Smooth muscle cell (in vitro differentiated cells): ENCODE measurements at regions not wholly inside any gene's neighbourhood (a gene's known extent, or its start where the extent isn't known, plus 50 kb on each side); places are given as distances from the start of the nearest gene placed in this dataset.

Experiments used
- DNase-seq: peaks from one replicate; lab custom pipeline; 2025; ENCODE audit not compliant: unreplicated experiment; lab: John Stamatoyannopoulos, UW
- H2AFZ ChIP-seq: fragments of 200-600 bp; sonication (generic); 2 replicates; pipeline ENCODE4 v1.6.0; 2016; ENCODE audit warnings: antibody characterized with exemption, low read depth, mild to moderate bottlenecking
- H3F3A ChIP-seq: fragments of 200-600 bp; sonication (generic); 2 replicates; pipeline ENCODE4 v1.6.0; 2017; ENCODE audit warnings: antibody characterized with exemption, low read depth
- H3K27ac ChIP-seq: fragments of 200-600 bp; sonication (generic); 2 replicates; pipeline ENCODE4 v1.5.1; 2016; ENCODE audit warnings: low read depth, mild to moderate bottlenecking
- H3K27me3 ChIP-seq: fragments of 200-600 bp; sonication (generic); 2 replicates; pipeline ENCODE4 v1.6.1; 2016; ENCODE audit warnings: low read depth, mild to moderate bottlenecking
- H3K36me3 ChIP-seq: fragments of 200-600 bp; sonication (generic); 2 replicates; pipeline ENCODE4 v1.5.1; 2016; ENCODE audit warnings: low read depth
- H3K4me1 ChIP-seq: fragments of 200-600 bp; sonication (generic); 2 replicates; pipeline ENCODE4 v1.5.1; 2016; ENCODE audit warnings: low read depth
- H3K4me2 ChIP-seq: fragments of 200-600 bp; sonication (generic); 2 replicates; pipeline ENCODE4 v1.6.0; 2016; ENCODE audit warnings: mild to moderate bottlenecking
- H3K4me3 ChIP-seq: fragments of 200-600 bp; sonication (generic); 2 replicates; pipeline ENCODE4 v1.5.1; 2016; ENCODE audit warnings: mild to moderate bottlenecking
- H3K79me2 ChIP-seq: fragments of 200-600 bp; sonication (generic); 2 replicates; pipeline ENCODE4 v1.6.0; 2016; ENCODE audit warnings: low read depth, mild to moderate bottlenecking
- H3K9ac ChIP-seq: fragments of 200-600 bp; sonication (generic); 2 replicates; pipeline ENCODE4 v1.6.0; 2016; ENCODE audit warnings: low read depth
- H3K9me3 ChIP-seq: fragments of 200-600 bp; sonication (generic); replicated peaks from 2 replicates; pipeline ENCODE4 v1.5.1; 2016; ENCODE audit warnings: low read depth
- H4K20me1 ChIP-seq: fragments of 200-600 bp; sonication (generic); 2 replicates; pipeline ENCODE4 v1.6.0; 2016; ENCODE audit warnings: low read depth
- WGBS: methylation state at CpG from one replicate; pipeline ENCODE4 v1.1.7; 2016; ENCODE audit warnings: low lambda C conversion rate; 5-methylcytosine and 5-hydroxymethylcytosine counted together
- TF ChIP-seq, protein P1 (sequence below): fragments of 200-600 bp; sonication (generic); IDR thresholded peaks from 2 replicates; pipeline ENCODE4 v1.5.1; 2017; ENCODE audit warnings: borderline replicate concordance, mild to moderate bottlenecking, antibody characterized with exemption; ENCODE audit not compliant: insufficient read depth, poor library complexity, severe bottlenecking

DNA sequence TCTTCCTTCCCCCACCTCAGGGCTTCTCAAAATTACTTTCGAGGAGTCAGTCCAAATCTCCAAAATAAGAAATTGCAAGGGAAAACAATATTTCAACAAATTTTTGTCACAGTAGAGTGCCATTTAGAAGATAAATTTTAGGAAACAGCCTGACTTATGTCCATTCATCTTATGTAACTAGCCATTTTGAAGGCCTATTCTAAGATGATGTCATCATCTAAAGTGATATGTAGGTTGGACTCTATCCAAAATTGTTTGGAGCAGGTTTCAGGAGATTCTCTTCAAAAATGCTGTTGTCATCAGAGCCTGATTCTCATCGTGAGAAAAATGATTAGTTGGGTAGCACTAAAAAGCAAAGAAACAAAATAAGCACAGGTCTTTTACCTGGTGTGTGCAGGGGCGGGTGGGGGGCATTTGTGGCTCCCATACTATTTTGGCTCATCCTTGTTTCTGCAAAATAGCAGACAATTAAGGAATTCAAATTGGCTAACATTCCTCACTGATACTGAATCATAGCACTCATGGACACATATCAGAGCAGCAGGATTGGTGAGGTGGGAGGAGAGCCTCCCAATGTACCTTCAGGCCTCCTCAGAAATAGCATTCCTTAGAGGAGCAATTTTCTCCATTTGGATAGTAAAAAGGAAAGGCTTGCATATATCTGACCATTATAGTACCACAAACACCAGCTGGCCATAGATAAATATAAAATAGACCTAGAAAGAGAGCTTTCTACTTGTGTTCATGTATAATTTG, 360.9 kb upstream of the NAV3 start:
- TF ChIP-seq, protein P1, sequence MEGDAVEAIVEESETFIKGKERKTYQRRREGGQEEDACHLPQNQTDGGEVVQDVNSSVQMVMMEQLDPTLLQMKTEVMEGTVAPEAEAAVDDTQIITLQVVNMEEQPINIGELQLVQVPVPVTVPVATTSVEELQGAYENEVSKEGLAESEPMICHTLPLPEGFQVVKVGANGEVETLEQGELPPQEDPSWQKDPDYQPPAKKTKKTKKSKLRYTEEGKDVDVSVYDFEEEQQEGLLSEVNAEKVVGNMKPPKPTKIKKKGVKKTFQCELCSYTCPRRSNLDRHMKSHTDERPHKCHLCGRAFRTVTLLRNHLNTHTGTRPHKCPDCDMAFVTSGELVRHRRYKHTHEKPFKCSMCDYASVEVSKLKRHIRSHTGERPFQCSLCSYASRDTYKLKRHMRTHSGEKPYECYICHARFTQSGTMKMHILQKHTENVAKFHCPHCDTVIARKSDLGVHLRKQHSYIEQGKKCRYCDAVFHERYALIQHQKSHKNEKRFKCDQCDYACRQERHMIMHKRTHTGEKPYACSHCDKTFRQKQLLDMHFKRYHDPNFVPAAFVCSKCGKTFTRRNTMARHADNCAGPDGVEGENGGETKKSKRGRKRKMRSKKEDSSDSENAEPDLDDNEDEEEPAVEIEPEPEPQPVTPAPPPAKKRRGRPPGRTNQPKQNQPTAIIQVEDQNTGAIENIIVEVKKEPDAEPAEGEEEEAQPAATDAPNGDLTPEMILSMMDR = no peak
- Histone ChIP-seq H3F3A (no peaks in the 10 kb centered on the region), H3K36me3 (no peaks in the 10 kb centered on the region), H3K4me1 (no peaks in the 10 kb centered on the region), H3K27me3 (no peaks in the 10 kb centered on the region), H2AFZ (no peak overlapping the region), H3K4me2 (no peak overlapping the region), H3K79me2 (no peaks in the 10 kb centered on the region), H3K27ac (no peak overlapping the region), H3K9ac (no peak overlapping the region), H4K20me1 (no peaks in the 10 kb centered on the region), H3K4me3 (no peak overlapping the region), H3K9me3 (no peaks in the 10 kb centered on the region)
- DNase-seq = no peak
- WGBS = 95% methylated on average over 3 of the region's 3 CpGs

- Histone ChIP-seq H3K27ac (no peak overlapping the region), H3K4me3 (no peak overlapping the region), H3K79me2 (no peaks in the 10 kb centered on the region), H3F3A (no peaks in the 10 kb centered on the region), H3K9me3 (no peaks in the 10 kb centered on the region), H4K20me1 (no peaks in the 10 kb centered on the region), H3K27me3 (peaks cover 4% of the 10 kb centered on the region), H3K4me2 (no peak overlapping the region), H3K9ac (no peak overlapping the region), H3K36me3 (no peaks in the 10 kb centered on the region), H2AFZ (no peak overlapping the region), H3K4me1 (no peaks in the 10 kb centered on the region)
- TF ChIP-seq, protein P1 = no peak
- no peak for DNase-seq
These were observed 377.3 kb upstream of the E2F7 start for GRCh38 chr12:77442633-77443032.

DNA sequence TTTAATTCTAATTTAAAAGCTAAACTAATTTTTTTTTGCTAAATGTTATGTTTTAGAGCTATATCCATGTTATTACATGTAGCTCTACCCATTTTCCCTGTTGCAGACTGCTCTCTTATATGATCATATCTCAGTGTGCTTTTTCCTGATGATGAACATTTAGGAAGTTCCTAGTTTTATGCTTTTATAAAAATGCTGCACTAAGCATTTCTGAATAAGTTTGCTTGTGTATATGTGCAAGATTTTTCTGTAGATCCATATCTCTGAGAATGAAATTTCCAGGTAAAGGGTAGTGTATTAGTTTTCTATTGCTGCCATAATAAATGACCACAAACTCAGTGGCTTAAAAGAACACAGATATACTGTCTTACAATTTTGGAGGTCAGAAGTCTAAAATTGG, 374.4 kb upstream of the E2F7 start:
- Histone ChIP-seq H3K4me1 (no peaks in the 10 kb centered on the region), H3K27me3 (peaks cover 4% of the 10 kb centered on the region), H3K27ac (no peak overlapping the region), H2AFZ (no peak overlapping the region), H3K36me3 (no peaks in the 10 kb centered on the region), H3K79me2 (no peaks in the 10 kb centered on the region), H3K9ac (no peak overlapping the region), H3F3A (no peaks in the 10 kb centered on the region), H3K9me3 (no peaks in the 10 kb centered on the region), H4K20me1 (no peaks in the 10 kb centered on the region), H3K4me2 (no peak overlapping the region), H3K4me3 (no peak overlapping the region)
- TF ChIP-seq, protein P1 = no peak
- no peak for DNase-seq

DNA sequence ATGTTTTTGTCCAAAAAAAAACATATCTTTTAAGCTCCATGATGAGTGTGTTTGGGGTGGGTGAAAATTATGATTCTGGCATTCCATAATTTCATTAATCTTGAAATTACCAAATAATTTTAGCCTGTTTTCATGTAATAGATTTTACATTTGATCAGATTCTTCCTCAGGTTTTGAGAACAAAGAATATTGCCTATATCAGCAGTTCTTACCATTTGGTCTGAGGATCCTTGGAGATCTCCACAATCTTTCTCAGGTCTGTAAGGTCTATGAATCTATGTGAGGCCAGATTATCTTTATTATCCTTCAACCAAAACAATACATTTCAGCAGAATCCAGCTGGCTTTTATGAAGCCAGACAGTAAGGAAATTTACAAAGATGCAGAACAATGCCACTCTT, 373.3 kb upstream of the E2F7 start:
- H3K9ac ChIP-seq = no peak overlapping the region
- H3K79me2 ChIP-seq = no peaks in the 10 kb centered on the region
- H2AFZ ChIP-seq = no peak overlapping the region

More for the DNA sequence above, 373.3 kb upstream of the E2F7 start:
- no peaks in the 10 kb centered on the region for H3K9me3 ChIP-seq
- H3K27ac ChIP-seq = no peak overlapping the region
- H3K36me3 ChIP-seq = no peaks in the 10 kb centered on the region
- no peaks in the 10 kb centered on the region for H4K20me1 ChIP-seq
- no peak for DNase-seq
- TF ChIP-seq, protein P1 = no peak
- no peaks in the 10 kb centered on the region for H3F3A ChIP-seq
- peaks cover 7% of the 10 kb centered on the region for H3K4me1 ChIP-seq
- no peak overlapping the region for H3K4me3 ChIP-seq
- no peak overlapping the region for H3K4me2 ChIP-seq
- H3K27me3 ChIP-seq = peaks cover 4% of the 10 kb centered on the region
